ENCODE measurements at regions not wholly inside any gene's neighbourhood (a gene's known extent, or its start where the extent isn't known, plus 50 kb on each side); places are given as distances from the start of the nearest gene placed in this dataset.

GRCh38 chr6:134819236-134819635 is 130.7 kb downstream of the ALDH8A1 start:
- no peak for DNase-seq
- H3K9ac ChIP-seq (ENCODE audit: low read length) = no peak overlapping the region
- no peaks in the 10 kb centered on the region for H3K4me1 ChIP-seq (ENCODE audit: low read length)
- no peak overlapping the region for H3K27ac ChIP-seq (ENCODE audit: low read length)
- no peaks in the 10 kb centered on the region for H3K79me2 ChIP-seq (ENCODE audit: low read length)
- H3K27me3 ChIP-seq (ENCODE audit: low read length) = no peaks in the 10 kb centered on the region
- H2AFZ ChIP-seq (ENCODE audit: low read length) = no peak overlapping the region
- H3K4me2 ChIP-seq (ENCODE audit: low read depth, low read length, poor library complexity, severe bottlenecking) = no peak overlapping the region
- H3K4me3 ChIP-seq (ENCODE audit: low read length) = no peak overlapping the region
- H3K9me3 ChIP-seq (ENCODE audit: low read length) = no peaks in the 10 kb centered on the region
- H3K36me3 ChIP-seq (ENCODE audit: insufficient read depth, low read length) = no peaks in the 10 kb centered on the region
- H3K9me2 ChIP-seq (replicated peaks; ENCODE audit: insufficient read depth, low read length) = no peaks in the 10 kb centered on the region
- no peaks in the 10 kb centered on the region for H4K20me1 ChIP-seq (ENCODE audit: insufficient read depth, low read depth, low read length)

DNA sequence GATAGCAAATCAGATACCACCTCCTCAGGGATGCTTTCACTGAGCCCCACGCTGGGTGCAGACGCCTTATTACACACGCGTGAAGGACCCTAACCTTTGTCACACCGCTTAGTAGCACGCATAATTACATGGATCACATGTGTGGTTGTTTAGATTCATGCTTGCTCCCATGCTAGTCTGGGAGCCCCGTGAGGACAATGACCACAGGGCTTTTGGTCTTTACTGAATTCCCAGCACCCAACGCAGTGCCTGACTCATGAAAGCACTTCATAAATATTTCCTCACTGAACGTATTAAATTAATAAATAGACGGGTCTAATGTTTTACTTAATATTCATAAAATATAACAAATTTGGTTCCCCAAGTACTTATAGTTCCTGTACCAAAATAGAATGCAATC is 132.5 kb downstream of the ALDH8A1 start:
- Histone ChIP-seq H2AFZ (ENCODE audit: low read length) (no peak overlapping the region), H3K9ac (ENCODE audit: low read length) (no peak overlapping the region), H3K27ac (ENCODE audit: low read length) (no peak overlapping the region), H3K4me2 (ENCODE audit: low read depth, low read length, poor library complexity, severe bottlenecking) (no peak overlapping the region), H3K9me3 (ENCODE audit: low read length) (no peaks in the 10 kb centered on the region), H3K27me3 (ENCODE audit: low read length) (no peaks in the 10 kb centered on the region), H3K4me3 (ENCODE audit: low read length) (no peak overlapping the region), H4K20me1 (ENCODE audit: insufficient read depth, low read depth, low read length) (no peaks in the 10 kb centered on the region), H3K9me2 (replicated peaks; ENCODE audit: insufficient read depth, low read length) (no peaks in the 10 kb centered on the region), H3K36me3 (ENCODE audit: insufficient read depth, low read length) (no peaks in the 10 kb centered on the region), H3K4me1 (ENCODE audit: low read length) (no peaks in the 10 kb centered on the region), H3K79me2 (ENCODE audit: low read length) (no peaks in the 10 kb centered on the region)
- DNase-seq = no peak

GRCh38 chr6:134816780-134817179 is 133.1 kb downstream of the ALDH8A1 start:
- Histone ChIP-seq H3K27ac (ENCODE audit: low read length) (no peak overlapping the region), H3K4me1 (ENCODE audit: low read length) (no peaks in the 10 kb centered on the region), H3K27me3 (ENCODE audit: low read length) (no peaks in the 10 kb centered on the region), H4K20me1 (ENCODE audit: insufficient read depth, low read depth, low read length) (no peaks in the 10 kb centered on the region), H3K36me3 (ENCODE audit: insufficient read depth, low read length) (no peaks in the 10 kb centered on the region), H3K4me3 (ENCODE audit: low read length) (no peak overlapping the region), H3K9me2 (replicated peaks; ENCODE audit: insufficient read depth, low read length) (no peaks in the 10 kb centered on the region), H2AFZ (ENCODE audit: low read length) (no peak overlapping the region), H3K9ac (ENCODE audit: low read length) (no peak overlapping the region), H3K4me2 (ENCODE audit: low read depth, low read length, poor library complexity, severe bottlenecking) (no peak overlapping the region), H3K79me2 (ENCODE audit: low read length) (no peaks in the 10 kb centered on the region), H3K9me3 (ENCODE audit: low read length) (no peaks in the 10 kb centered on the region)
- DNase-seq = no peak

- no peak overlapping the region for H3K4me3 ChIP-seq (ENCODE audit: low read length)
- H3K9me3 ChIP-seq (ENCODE audit: low read length) = no peaks in the 10 kb centered on the region
- no peaks in the 10 kb centered on the region for H3K79me2 ChIP-seq (ENCODE audit: low read length)
- no peak overlapping the region for H3K9ac ChIP-seq (ENCODE audit: low read length)
- no peak overlapping the region for H2AFZ ChIP-seq (ENCODE audit: low read length)
- H3K27me3 ChIP-seq (ENCODE audit: low read length) = no peaks in the 10 kb centered on the region
- no peaks in the 10 kb centered on the region for H3K36me3 ChIP-seq (ENCODE audit: insufficient read depth, low read length)
- no peak for DNase-seq
- H3K4me1 ChIP-seq (ENCODE audit: low read length) = no peaks in the 10 kb centered on the region
- no peaks in the 10 kb centered on the region for H4K20me1 ChIP-seq (ENCODE audit: insufficient read depth, low read depth, low read length)
- no peak overlapping the region for H3K27ac ChIP-seq (ENCODE audit: low read length)
- no peak overlapping the region for H3K4me2 ChIP-seq (ENCODE audit: low read depth, low read length, poor library complexity, severe bottlenecking)
- no peaks in the 10 kb centered on the region for H3K9me2 ChIP-seq (replicated peaks; ENCODE audit: insufficient read depth, low read length)
These were observed 133.6 kb downstream of the ALDH8A1 start for GRCh38 chr6:134816300-134816699.

GRCh38 chr6:134814076-134814695 is 135.7 kb downstream of the ALDH8A1 start:
- Histone ChIP-seq H3K9me2 (replicated peaks; ENCODE audit: insufficient read depth, low read length) (no peaks in the 10 kb centered on the region), H3K9ac (ENCODE audit: low read length) (no peak overlapping the region), H3K4me2 (ENCODE audit: low read depth, low read length, poor library complexity, severe bottlenecking) (no peak overlapping the region), H3K27ac (ENCODE audit: low read length) (no peak overlapping the region), H3K4me3 (ENCODE audit: low read length) (no peak overlapping the region), H4K20me1 (ENCODE audit: insufficient read depth, low read depth, low read length) (no peaks in the 10 kb centered on the region), H3K9me3 (ENCODE audit: low read length) (no peaks in the 10 kb centered on the region), H3K79me2 (ENCODE audit: low read length) (no peaks in the 10 kb centered on the region), H3K4me1 (ENCODE audit: low read length) (no peaks in the 10 kb centered on the region), H2AFZ (ENCODE audit: low read length) (no peak overlapping the region), H3K36me3 (ENCODE audit: insufficient read depth, low read length) (no peaks in the 10 kb centered on the region), H3K27me3 (ENCODE audit: low read length) (no peaks in the 10 kb centered on the region)
- no peak for DNase-seq

- no peak for DNase-seq
- no peaks in the 10 kb centered on the region for H3K27me3 ChIP-seq (ENCODE audit: low read length)
These were observed 136.8 kb downstream of the ALDH8A1 start for GRCh38 chr6:134813146-134813545.

DNA sequence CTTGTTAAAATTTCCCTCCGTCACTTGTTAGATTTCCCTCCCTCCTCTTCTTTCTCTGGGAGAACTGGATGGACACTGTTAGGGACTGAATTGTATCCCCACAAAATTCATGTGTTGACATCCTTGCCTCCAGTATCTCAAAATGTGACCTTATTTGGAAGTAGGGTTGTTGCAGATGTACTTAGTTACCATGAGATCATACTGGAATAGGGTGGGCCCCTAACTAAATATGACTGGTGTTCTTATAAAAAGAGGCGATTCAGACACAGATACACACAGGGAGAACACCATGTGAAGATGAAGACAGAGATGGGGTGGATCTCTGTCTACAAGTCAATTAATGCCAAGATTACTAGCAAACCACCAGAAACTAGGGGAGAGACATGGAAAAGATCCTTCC is 139.5 kb downstream of the ALDH8A1 start:
- no peaks in the 10 kb centered on the region for H3K9me2 ChIP-seq (replicated peaks; ENCODE audit: insufficient read depth, low read length)
- no peak for DNase-seq
- no peaks in the 10 kb centered on the region for H3K79me2 ChIP-seq (ENCODE audit: low read length)
- H3K4me3 ChIP-seq (ENCODE audit: low read length) = no peak overlapping the region
- no peaks in the 10 kb centered on the region for H4K20me1 ChIP-seq (ENCODE audit: insufficient read depth, low read depth, low read length)
- H3K36me3 ChIP-seq (ENCODE audit: insufficient read depth, low read length) = no peaks in the 10 kb centered on the region
- H3K9ac ChIP-seq (ENCODE audit: low read length) = no peak overlapping the region
- H3K4me2 ChIP-seq (ENCODE audit: low read depth, low read length, poor library complexity, severe bottlenecking) = no peak overlapping the region
- no peaks in the 10 kb centered on the region for H3K4me1 ChIP-seq (ENCODE audit: low read length)
- no peak overlapping the region for H2AFZ ChIP-seq (ENCODE audit: low read length)
- H3K27ac ChIP-seq (ENCODE audit: low read length) = no peak overlapping the region
- H3K27me3 ChIP-seq (ENCODE audit: low read length) = no peaks in the 10 kb centered on the region
- no peaks in the 10 kb centered on the region for H3K9me3 ChIP-seq (ENCODE audit: low read length)

More at GRCh38 chr6:134813146-134813545, 136.8 kb downstream of the ALDH8A1 start:
- no peak overlapping the region for H3K27ac ChIP-seq (ENCODE audit: low read length)
- H2AFZ ChIP-seq (ENCODE audit: low read length) = no peak overlapping the region
- H3K36me3 ChIP-seq (ENCODE audit: insufficient read depth, low read length) = no peaks in the 10 kb centered on the region
- H3K9me2 ChIP-seq (replicated peaks; ENCODE audit: insufficient read depth, low read length) = no peaks in the 10 kb centered on the region
- H3K4me2 ChIP-seq (ENCODE audit: low read depth, low read length, poor library complexity, severe bottlenecking) = no peak overlapping the region
- H4K20me1 ChIP-seq (ENCODE audit: insufficient read depth, low read depth, low read length) = no peaks in the 10 kb centered on the region
- no peak overlapping the region for H3K4me3 ChIP-seq (ENCODE audit: low read length)
- H3K4me1 ChIP-seq (ENCODE audit: low read length) = no peaks in the 10 kb centered on the region
- H3K9me3 ChIP-seq (ENCODE audit: low read length) = no peaks in the 10 kb centered on the region
- no peaks in the 10 kb centered on the region for H3K79me2 ChIP-seq (ENCODE audit: low read length)
- no peak overlapping the region for H3K9ac ChIP-seq (ENCODE audit: low read length)

DNA sequence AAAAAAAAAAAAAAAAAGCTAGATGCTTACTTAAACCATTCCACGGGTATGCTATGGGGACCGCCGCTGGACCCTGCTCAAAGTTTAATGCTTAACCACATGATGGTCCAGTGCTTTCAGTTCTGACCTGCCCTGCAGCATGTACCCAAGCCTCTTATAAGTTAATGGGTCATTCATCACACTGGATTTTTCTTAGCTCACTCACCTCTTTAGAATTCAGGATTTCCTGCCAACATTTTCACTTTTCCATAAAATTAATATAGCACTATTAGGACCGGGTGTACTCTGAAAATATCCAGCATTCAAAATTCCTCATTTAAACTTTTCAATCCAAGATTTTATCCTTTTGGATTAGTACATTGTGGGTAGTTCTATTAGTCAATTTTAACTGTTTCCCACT is 140.8 kb downstream of the ALDH8A1 start:
- no peaks in the 10 kb centered on the region for H3K27me3 ChIP-seq (ENCODE audit: low read length)
- H3K9ac ChIP-seq (ENCODE audit: low read length) = no peak overlapping the region
- no peak overlapping the region for H2AFZ ChIP-seq (ENCODE audit: low read length)
- H3K4me1 ChIP-seq (ENCODE audit: low read length) = no peaks in the 10 kb centered on the region
- no peaks in the 10 kb centered on the region for H3K79me2 ChIP-seq (ENCODE audit: low read length)
- no peak overlapping the region for H3K4me3 ChIP-seq (ENCODE audit: low read length)
- H4K20me1 ChIP-seq (ENCODE audit: insufficient read depth, low read depth, low read length) = no peaks in the 10 kb centered on the region
- no peaks in the 10 kb centered on the region for H3K9me2 ChIP-seq (replicated peaks; ENCODE audit: insufficient read depth, low read length)
- no peak overlapping the region for H3K4me2 ChIP-seq (ENCODE audit: low read depth, low read length, poor library complexity, severe bottlenecking)
- no peak for DNase-seq
- no peaks in the 10 kb centered on the region for H3K9me3 ChIP-seq (ENCODE audit: low read length)
- H3K36me3 ChIP-seq (ENCODE audit: insufficient read depth, low read length) = no peaks in the 10 kb centered on the region
- no peak overlapping the region for H3K27ac ChIP-seq (ENCODE audit: low read length)

Measured in Karpas-422 (cell line).